ENCODE measurements at regions not wholly inside any gene's neighbourhood (a gene's known extent, or its start where the extent isn't known, plus 50 kb on each side); places are given as distances from the start of the nearest gene placed in this dataset.

DNA sequence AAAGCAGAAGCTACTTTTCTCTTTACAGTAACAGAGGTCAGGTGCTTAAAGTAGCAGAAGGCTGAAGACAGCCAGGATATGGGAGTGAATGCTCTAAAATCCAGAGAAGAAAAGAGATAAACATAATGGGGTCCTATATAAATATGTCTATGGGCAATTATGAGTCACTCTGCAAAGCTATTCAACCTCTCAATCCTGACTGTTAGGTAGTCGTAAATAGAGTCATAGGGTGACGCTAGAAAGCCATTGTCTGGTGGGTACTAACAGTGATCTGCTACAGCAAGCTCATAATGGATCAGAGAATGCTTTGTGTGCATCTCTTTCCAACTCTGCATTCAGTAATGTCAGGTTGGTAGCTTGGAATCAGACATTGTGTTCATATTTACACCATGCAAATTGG lies 53.5 kb upstream of the PDE5A start:
- Histone ChIP-seq H2AFZ (ENCODE audit: low read depth, low read length) (no peak overlapping the region), H3K36me3 (replicated peaks; ENCODE audit: low read depth, low read length) (no peaks in the 10 kb centered on the region), H4K20me1 (ENCODE audit: insufficient read depth, low read length) (no peaks in the 10 kb centered on the region), H3K9me3 (ENCODE audit: insufficient read depth, low read length) (no peaks in the 10 kb centered on the region), H3K79me2 (ENCODE audit: low read length) (no peaks in the 10 kb centered on the region), H3K4me2 (ENCODE audit: low read length) (no peak overlapping the region), H3K4me3 (ENCODE audit: low read length) (no peak overlapping the region), H3K9ac (ENCODE audit: low read length) (no peak overlapping the region), H3K27me3 (ENCODE audit: low read depth, low read length) (no peaks in the 10 kb centered on the region), H3K27ac (ENCODE audit: low read length) (no peak overlapping the region), H3K4me1 (ENCODE audit: low read length) (no peaks in the 10 kb centered on the region)
- TF ChIP-seq CTCF (IDR thresholded peaks at IDR 0.05; ENCODE audit: low read depth, low read length) (no peak), EZH2phosphoT487 (IDR thresholded peaks at IDR 0.05; ENCODE audit: low read depth) (no peak)

- no peak overlapping the region for H3K4me2 ChIP-seq (ENCODE audit: low read length)
- H3K9me3 ChIP-seq (ENCODE audit: insufficient read depth, low read length), result no peaks in the 10 kb centered on the region
- TF ChIP-seq EZH2phosphoT487 (IDR thresholded peaks at IDR 0.05; ENCODE audit: low read depth) (no peak), CTCF (IDR thresholded peaks at IDR 0.05; ENCODE audit: low read depth, low read length) (no peak)
- H3K27me3 ChIP-seq (ENCODE audit: low read depth, low read length), result no peaks in the 10 kb centered on the region
- no peak overlapping the region for H3K4me3 ChIP-seq (ENCODE audit: low read length)
- no peaks in the 10 kb centered on the region for H3K79me2 ChIP-seq (ENCODE audit: low read length)
- no peaks in the 10 kb centered on the region for H4K20me1 ChIP-seq (ENCODE audit: insufficient read depth, low read length)
- H3K36me3 ChIP-seq (replicated peaks; ENCODE audit: low read depth, low read length), result no peaks in the 10 kb centered on the region
- H3K27ac ChIP-seq (ENCODE audit: low read length), result no peak overlapping the region
- H3K9ac ChIP-seq (ENCODE audit: low read length), result no peak overlapping the region
- H2AFZ ChIP-seq (ENCODE audit: low read depth, low read length), result no peak overlapping the region
- H3K4me1 ChIP-seq (ENCODE audit: low read length), result no peaks in the 10 kb centered on the region
Observed at GRCh38 chr4:119679251-119679650, 50.6 kb upstream of the PDE5A start.

DNA sequence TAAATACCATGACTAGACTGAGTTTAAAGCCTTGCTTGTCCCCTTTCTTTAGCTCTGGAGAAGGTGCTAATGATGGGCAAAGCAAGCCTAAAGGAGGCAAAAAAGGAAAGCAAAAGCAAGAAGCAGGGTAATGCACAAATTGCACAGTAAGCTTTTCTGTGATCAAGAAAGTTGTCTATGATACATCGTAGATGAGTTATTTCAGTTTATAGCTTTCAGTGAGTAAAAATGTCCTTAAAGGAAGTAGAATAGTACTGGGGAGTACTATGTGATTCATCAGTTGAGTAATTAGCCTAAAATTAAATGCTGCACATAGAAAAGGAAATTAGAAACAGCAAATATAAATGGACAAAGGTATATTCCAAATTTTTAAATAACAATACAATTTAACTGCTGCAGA lies 50.2 kb upstream of the PDE5A start:
- Histone ChIP-seq H3K79me2 (ENCODE audit: low read length) (no peaks in the 10 kb centered on the region), H3K27ac (ENCODE audit: low read length) (no peak overlapping the region), H3K27me3 (ENCODE audit: low read depth, low read length) (no peaks in the 10 kb centered on the region), H4K20me1 (ENCODE audit: insufficient read depth, low read length) (no peaks in the 10 kb centered on the region), H3K4me2 (ENCODE audit: low read length) (0 out of 2 replicates have a peak overlapping the region, but pooled peaks have one; percentile 6), H3K36me3 (replicated peaks; ENCODE audit: low read depth, low read length) (no peaks in the 10 kb centered on the region), H3K4me3 (ENCODE audit: low read length) (no peak overlapping the region), H3K9ac (ENCODE audit: low read length) (no peak overlapping the region), H2AFZ (ENCODE audit: low read depth, low read length) (peak overlapping the region; percentile 41; the same call in 1 of the 2 replicates), H3K9me3 (ENCODE audit: insufficient read depth, low read length) (no peaks in the 10 kb centered on the region), H3K4me1 (ENCODE audit: low read length) (no peaks in the 10 kb centered on the region)
- TF ChIP-seq CTCF (IDR thresholded peaks at IDR 0.05; ENCODE audit: low read depth, low read length), result no peak
- TF ChIP-seq EZH2phosphoT487 (IDR thresholded peaks at IDR 0.05; ENCODE audit: low read depth), result no peak

All from OCI-LY3 (cell line).